ENCODE measurements at regions not wholly inside any gene's neighbourhood (a gene's known extent, or its start where the extent isn't known, plus 50 kb on each side); places are given as distances from the start of the nearest gene placed in this dataset.
A peak's percentile ranks its signal among the peaks of the same experiment; 100 is the strongest.

GRCh38 chr2:64383016-64383591, 70.9 kb upstream of the LGALSL start:
- no peak for DNase-seq

DNA sequence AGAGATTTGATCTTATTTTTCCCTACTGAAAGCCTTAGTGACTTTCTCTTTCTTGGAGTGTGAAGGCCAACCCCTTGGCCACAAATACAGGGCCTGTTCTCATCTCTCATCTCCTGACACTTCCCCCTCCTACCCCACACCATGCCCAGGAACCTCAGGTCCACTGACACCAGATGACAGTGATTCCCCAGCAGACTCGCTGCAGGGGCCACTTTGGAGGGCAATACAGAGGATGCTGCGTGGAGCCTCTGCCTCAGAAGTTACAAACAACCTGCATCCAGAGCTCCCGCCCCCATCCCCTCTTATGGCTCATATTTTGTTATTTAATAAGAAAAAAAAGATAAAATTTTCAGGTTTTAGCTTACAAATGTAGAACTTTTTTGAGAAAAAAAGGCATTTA, 70.1 kb upstream of the LGALSL start:
- DNase-seq: no peak

DNA sequence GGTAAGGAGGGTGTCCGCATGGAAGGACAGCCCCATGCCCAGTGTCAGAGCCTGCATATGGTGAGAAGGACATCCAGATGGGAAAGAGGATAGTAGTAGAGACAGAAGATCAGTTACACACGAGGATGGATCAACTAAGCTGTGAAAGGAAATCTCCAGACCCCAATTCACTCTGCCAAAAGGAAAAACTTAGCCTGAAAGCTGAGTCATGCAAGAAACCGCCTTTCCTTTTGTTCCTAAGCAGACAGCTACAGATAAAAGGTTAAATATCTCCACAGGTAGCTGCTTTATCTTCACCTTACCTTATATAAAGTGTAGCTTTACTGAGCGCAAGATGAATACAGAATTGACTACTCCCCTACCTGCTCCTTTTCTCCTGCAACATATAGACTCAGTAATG, 67.3 kb upstream of the LGALSL start:
- DNase-seq: no peak

DNA sequence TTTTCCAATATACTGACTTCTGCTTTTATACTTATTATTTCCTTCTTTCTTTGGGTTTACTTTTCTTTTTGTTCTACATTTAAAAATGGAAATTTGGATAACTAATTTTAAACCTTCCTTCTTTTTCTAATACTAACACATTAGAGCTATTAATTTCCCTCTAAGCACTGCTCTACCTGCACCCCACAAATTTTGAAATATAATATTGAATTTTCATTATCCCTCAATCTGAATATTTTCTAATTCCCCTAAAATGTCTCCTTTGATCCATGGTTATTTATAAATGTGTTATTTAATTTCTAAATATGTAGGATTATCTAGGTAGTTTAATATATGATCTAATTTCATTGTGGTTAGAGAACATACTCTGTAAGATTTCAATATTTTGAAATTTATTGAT, 63.4 kb upstream of the LGALSL start:
- no peak for DNase-seq

DNA sequence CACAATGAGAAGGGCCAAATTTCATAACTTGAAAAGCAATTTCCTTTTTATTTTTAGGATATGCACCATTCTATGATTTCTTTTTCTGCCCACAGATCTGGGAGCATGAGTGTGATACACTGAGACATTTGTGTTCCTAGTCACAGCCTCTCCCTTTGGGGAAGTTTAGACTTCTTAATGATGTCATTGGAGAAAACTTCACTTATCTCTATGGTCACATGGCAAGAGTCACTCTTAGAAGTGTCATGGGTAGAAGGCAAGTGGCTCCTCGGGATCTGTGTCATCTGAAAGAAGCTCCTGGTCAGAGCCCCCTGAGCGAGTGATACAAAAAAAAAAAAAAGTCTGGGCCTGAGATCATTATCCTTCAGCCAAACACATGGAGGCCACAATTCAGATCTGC, 62.5 kb upstream of the LGALSL start:
- no peak for DNase-seq

DNA sequence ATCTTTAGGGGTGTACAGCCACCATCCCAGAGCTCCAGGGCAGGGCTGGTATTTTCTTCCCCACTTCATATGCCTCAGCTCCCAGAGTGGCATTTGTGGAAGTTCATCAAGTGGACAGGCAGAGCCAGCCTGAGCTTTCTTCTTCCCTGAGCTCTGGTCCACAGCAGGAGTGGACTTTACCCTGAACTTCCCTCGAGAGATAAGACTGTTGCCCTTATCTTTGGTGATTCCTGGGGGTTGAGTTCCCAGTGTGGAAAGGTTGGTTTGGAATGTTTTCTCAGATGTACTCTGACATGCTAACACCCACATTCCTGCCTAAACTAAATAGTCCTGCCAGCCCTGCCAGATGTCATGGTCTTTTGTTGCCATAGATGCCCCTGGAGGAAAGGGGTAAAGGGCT, 62.0 kb upstream of the LGALSL start:
- DNase-seq: no peak

GRCh38 chr2:64392529-64392928, 61.4 kb upstream of the LGALSL start:
- DNase-seq: no peak

GRCh38 chr2:64393383-64394010, 60.5 kb upstream of the LGALSL start:
- no peak for DNase-seq

GRCh38 chr2:64394153-64394552, 59.8 kb upstream of the LGALSL start:
- no peak for DNase-seq

DNA sequence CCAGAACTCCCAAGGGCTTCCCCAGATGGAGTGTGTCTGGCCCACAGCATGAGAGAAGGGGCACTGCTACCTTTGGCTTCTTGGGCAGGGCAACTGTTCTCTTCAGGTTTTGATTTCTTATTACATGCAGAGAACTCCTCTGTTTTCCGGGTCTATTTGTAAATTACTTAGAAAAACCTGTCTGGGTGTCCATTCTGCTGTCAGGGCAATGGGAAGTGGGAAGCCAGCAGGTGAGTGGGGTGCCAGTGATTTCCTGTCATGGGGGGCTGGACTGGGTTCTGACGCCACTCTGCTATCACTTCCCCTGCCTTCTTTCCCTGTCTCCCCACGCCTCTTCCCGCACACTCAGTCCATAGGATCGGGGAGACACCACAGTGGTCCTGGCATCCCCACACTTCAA, 58.0 kb upstream of the LGALSL start:
- DNase-seq: no peak

GRCh38 chr2:64396551-64396950, 57.4 kb upstream of the LGALSL start:
- DNase-seq: no peak

GRCh38 chr2:64398516-64399129, 55.3 kb upstream of the LGALSL start:
- no peak for DNase-seq

DNA sequence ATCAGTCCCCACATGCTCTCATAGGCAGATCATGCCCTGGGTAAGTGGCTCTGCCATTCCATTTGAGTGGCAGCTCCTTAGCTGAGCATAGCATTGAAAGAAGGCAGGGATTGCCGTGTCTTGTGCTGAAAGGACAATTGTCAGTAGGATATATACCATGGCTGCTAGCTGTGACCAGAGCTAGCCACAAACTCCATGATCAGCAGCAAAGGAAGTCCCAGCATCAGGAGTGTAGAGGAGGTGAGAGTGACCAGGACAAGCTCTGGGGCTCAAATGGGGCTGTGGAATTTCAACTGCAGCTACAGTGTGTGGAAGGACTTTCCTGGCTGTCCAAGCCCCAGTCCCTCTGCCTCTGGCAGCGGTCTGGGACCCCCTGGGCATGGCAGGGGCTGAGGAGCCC, 54.4 kb upstream of the LGALSL start:
- no peak for DNase-seq

DNA sequence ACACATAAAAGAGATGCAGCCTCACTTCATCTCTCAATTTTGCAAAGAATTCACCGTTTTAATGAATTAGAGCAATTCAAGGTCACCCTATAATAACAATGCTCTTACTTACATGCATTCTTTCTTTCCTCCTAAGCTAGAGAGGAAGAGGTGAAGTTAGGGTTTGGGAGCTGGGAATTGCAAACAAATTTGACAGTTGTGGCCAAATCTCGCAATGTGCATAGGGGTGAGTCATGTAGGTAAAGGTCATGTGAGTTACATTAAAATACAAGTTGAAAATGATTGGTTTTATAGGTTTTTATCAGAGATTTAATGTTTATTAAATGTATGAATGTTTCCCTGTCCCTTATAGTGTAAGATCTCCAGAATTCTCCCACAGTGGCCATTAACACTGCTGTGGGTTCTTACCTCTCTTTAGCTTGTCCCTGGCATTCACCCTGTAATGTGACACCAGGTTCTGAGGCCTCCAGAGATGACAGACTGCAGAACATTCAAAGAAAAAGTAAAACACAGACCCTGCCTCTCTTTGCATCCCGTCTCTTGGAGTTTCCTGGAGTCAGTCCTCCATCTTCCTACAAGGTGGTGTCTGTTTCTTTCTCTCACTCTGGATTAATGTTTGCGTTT, 53.7 kb upstream of the LGALSL start:
- no peak for DNase-seq

- DNase-seq: no peak
These were observed 53.0 kb upstream of the LGALSL start for GRCh38 chr2:64400733-64401528.

GRCh38 chr2:64401529-64401880, 52.5 kb upstream of the LGALSL start:
- no peak for DNase-seq

- DNase-seq: no peak
These were observed 51.1 kb upstream of the LGALSL start for GRCh38 chr2:64402876-64403275.

DNA sequence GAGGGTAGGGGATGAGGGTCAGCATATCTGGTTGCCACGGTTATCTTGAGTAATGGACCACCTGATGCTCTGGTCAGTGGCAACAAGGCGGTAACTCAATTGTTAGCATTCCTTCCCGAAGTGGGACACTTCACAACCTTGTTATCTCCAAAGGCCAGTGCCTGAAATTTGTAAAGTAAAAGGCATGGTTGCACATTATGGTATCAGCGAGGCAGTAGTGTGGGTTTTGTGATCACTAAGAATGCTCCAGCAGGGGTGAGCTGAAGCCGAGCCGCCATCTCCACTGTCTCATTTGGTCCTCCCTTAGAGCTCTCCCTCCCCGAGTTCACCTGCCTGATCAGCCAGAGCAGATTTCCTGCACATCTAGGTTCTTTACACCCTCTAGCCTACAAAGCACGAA, 50.5 kb upstream of the LGALSL start:
- no peak for DNase-seq

DNA sequence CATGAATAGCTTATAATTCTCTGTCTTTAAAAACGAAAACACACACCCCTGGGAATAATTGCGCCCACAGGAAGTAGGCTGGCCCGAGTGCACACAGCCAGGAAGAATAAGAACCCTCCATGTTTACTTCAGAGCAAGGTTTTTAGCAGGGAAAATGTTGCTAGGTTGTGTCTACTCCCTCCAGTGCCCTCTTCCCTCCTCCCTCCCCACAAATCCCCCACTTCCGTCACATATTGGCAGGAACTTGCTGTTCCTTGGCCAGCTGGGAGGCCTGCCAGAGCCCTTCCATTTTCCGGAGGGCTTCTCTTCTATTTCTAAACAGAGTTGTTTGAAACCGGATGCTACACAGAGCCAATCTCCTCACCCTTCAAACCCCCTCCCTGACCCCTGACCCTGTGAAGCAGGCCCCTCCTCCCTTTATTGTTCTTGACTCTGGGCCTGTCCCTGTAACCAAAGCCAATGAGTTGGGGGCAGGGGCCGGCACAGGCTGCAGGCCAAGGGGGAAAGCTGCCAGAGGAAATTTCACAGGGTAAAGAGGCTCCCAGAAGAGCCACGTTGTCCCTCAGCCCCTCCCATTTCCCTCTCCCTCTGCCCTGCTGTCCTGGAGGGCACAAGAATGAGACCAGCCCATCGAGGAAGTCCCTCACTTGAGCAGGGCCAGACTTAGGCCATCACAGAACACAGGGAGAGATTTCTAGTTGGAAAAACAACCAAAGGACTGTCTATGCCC, 49.8 kb upstream of the LGALSL start:
- DNase-seq: peak; percentile 80

All from NCI-H2081 treated with DMSO at 0.1 percent for 48 hours (cell line).